Fibroblast of peridontal ligament (primary cell): ENCODE measurements at regions not wholly inside any gene's neighbourhood (a gene's known extent, or its start where the extent isn't known, plus 50 kb on each side); places are given as distances from the start of the nearest gene placed in this dataset.
A peak's percentile ranks its signal among the peaks of the same experiment; 100 is the strongest.
"Not testable (repeated sequence)": the region's sequence is repeated elsewhere in the genome, so short reads cannot be mapped to it uniquely, and the experiment has no call there.

Source experiments
- DNase-seq: peaks from one replicate; pipeline ENCODE4 v3.0.0-alpha.2; 2010; ENCODE audit errors: extremely low read depth

DNA sequence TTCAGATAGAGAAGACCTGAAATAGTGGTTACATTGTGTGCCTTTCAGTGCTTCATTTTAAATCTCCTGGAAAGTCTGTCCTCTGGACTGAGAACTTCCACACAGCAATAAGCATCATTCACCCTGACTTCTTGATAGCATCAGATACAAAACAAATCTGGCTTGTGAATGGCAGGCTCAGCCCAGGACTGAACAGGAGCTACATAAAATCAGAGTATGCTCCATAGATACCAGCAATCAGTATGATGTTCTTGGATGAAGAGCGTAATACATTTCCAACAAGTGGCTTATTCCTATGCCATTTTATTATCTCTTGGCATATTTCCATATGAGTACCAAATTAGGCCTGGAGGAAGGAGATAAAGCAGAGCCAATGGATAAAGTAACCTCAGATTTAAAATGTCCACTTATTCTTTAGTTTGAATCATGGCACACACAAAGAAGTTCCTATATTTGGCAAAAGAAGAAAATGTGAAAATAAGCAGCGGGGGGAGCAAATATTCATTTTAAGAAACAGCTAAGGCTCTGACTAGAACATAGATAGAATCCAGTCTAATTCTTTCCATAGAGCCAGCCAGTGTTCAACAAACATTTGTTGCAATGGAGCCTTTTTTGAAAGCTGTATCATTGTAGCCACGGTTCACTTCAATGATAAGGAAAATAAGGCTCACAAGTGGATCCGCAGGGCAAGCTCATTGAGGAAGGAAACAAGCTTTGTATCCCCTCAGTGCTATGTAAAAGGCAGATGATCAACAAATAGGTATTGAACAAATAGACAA is 230.8 kb upstream of the CHAC2 start:
- no peak for DNase-seq

DNA sequence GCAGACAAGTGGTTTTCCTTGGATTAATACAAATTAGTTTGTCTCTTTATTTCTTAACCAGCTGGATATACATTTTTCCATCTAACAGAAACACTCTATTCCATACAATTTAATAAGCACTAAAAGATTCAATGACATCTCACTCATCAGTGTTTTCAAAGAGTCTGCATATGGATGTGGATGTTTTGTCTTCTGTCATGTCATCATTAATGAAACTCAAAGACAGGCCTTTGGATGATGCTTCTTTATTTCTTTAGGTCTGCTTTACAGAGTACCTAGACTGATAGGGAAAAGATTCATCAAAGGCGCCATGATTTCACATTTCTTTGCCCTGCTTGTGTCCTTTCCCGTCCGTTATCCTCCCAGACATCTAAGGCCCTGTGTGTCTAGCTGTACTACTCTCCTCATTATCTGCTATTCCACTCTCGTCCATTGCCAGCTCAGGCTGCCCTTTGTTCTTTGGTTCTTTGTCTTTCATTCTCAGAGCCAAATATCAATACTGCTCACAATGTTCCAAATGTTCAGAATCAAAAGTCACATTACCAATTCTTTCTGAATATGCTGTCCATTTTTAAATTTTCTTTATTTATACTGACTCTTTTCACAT is 232.3 kb upstream of the CHAC2 start:
- DNase-seq, result no peak

DNA sequence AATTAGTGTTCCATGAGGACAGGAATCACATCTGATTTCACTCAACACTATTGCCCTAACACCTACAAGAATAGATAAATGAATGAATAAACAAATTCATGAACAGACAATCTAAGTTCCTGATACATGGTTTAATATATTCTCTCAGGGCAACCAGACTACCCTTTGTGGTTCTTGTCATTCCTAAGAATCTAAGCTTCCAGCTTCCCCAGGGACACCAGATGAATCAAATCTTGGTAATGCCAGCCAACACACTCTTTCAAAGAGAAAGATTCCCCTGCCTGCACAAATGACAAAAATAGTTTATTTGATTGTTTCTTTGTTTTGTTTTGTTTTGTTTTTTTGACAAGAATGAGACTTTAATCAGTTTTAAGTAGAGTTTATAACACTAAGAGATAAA is 237.5 kb upstream of the CHAC2 start:
- DNase-seq, result peak; percentile 17

DNA sequence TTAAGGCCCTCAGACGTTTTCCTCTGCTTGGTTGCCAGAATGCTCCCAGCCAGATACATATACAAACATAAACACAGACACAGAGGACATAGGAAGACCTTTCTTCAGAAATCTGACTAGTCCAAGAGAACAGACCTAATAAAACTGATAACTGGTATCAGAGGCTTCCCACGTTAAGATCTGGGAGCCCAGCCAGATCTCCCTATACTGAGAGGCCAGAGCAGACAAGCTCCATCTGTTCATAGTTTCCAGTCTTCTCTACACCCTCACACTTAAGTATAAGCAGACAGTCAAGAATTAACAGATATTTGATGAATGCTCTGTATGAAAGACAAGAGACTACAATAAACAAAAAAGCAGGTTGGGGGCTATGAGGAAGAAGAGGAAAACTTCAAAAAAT is 240.5 kb upstream of the CHAC2 start:
- DNase-seq, result no peak

DNA sequence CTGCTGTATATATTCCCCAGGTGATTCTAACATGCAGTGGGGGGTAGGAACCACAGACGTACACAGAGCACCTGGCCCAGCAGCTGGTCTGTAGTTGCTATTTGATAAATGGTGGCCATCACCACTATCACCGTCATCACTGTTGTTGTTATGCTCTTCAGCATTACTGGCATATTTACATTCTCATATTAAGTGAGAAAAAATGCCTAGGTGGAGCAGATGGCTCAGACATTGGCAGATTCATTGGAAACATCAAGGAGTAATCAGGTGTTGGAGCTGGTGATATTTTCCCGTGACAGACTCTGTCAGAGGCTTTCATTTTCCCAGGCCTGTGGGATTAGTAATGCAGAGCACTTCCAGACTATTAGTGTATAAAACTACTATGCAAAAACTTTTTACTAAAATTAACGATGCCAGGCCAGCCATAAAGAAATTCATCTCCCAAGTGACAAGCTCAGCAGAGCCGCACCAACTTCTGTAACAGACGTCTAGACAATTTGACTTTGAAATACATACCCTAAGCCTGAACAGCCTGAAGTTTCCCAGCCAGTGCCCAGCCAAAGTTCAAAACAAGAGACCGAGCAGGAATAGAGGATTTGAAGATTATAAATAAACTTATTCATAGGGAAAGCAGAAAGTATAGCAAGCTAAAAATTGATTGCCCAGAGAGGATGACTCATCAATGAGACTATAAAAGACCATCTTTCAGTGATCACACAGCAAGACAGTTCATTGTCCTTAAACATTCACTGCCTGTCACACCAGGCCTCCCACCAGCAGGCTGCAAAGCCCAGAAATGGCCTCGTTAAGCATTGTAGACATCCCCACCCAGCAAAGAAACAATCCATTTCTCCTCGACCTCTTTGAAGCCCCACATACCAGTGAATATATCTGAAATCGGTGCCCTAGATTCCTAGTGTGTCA is 247.4 kb upstream of the CHAC2 start:
- no peak for DNase-seq

DNA sequence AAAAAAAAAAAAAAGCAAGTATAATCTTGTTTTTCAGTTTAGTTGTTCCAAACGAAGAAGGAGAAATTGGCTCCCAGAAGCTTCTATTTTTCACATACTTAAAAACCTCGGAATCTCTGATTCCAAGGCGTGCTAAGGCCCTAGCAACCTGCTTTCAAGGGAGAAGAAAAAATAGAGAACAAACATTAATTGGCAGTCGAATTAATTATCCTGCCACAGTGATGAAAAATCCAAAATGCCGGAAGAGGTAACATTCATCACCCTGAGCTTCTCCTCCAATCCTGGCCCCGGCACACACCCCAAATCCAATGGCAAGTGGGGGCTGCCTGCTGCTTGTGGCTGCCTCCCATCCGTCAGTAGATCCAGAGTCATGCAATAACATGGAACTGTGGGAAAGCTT is 250.2 kb upstream of the CHAC2 start:
- no peak for DNase-seq

DNA sequence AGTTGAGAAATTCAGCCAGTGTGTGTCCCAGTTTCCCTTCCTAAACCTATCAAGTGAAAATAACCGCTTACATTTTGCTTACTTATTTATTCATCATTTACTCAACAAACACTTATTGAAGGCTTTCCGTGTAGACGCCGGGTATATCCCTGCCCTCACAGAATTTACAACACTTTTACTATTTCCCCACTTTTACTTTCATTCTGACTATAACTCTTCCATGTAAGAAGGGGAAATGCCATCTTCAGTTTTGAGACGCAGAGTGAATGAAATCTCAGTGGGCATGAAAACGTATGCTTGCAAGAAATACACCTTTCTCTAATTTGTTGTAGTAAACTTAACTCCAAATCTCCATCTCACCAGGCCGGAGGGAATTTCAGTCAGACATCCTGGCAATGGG is 251.0 kb upstream of the CHAC2 start:
- DNase-seq, result no peak

DNA sequence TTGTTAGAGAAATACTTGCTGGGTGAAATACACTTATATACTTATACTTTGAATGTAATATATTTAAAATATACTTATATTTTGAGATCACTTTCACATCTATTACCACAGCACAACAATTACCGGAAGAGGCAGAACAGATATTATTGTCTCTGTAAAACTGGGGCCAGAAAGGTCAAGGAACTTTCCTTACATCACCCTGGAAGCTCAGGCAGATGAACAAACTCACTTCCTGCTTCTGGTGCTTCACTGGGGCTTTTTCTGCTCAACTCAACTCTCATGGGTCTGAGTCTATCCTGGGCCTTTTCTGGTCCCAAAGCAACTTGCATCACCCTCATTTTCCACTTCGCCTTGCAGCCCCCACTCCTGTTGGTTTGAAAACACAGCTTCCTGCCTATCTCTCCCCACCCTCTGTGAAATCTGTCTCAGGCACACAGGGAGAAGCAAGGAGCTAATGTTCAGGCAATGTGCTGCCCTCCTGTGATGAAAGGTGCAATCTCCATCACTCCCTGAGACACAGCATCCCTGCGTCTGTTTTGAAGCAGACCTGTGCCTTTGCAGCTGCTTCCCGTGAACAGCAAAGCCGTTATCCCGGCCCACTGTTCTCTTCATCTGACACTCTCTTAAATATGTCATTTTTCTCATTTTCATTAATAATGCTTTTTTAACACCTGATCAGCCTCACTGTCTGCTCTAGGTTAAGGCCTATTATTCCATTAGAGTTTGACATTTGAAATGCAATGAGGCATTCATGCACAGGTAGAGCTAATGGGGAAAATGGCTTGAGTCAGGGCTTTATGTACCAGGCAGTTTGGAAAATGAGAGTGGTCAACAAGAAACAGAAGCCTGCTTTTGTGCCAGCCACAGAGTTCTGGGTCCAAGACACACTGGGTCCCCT is 251.9 kb upstream of the CHAC2 start:
- no peak for DNase-seq

DNA sequence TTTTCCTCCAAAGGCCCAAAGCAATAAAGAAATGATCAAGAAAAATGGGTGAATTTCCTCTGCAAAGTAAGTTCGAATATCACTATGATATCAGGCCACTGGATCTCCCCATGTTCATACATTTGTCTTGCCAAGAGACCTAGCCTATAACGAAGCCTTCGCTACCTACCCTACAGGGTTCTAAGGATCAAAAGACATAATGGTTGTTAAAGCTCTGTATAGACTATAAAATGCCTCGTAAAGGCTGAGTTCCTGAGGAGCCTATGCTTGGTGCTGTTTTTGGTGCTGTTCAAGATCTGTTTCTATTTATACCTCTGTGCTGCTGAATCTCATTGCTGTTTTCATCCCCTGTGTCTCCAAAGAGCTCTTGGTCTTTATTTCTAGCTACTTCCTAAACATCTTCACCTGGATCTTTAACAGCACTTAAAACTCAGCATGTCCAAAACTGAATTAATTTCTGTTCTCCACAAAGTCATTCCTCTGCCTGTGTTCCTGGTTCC is 254.4 kb upstream of the CHAC2 start:
- DNase-seq, result no peak

DNA sequence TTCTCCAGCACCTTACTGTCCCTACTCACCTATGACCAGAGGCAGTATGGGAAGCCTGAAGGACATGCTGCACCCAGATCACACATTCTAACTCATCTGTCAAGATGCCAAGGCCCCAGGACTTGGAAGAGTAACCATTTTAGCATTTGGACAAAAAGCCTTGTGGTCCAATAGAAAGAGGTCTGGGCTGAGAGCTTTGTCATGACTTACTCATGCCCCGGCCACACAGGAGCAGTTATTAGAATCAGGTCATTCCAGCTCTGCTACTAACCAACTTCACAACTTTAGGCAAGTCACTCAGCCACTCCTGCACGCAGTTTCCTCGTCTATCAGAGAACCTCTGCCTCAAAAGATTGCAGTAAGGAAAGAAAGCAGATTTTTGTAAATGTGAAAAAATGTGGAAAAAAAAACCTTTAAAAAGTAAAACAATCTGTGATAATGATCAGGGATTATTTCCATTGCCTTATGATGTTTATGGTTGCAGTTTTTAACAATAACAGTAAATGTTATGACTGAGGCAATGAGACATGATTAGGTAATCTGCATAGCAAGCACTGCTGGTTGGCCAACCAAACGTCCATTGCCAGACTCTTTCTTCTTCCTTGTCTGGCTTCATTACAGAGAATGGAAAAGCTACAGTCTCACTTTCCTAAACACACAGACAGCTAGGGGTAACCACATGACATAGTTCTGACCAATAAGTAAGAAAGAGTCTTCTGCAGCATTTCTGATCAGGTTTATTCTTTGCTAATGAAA is 255.4 kb upstream of the CHAC2 start:
- DNase-seq, result peak; percentile 21

DNA sequence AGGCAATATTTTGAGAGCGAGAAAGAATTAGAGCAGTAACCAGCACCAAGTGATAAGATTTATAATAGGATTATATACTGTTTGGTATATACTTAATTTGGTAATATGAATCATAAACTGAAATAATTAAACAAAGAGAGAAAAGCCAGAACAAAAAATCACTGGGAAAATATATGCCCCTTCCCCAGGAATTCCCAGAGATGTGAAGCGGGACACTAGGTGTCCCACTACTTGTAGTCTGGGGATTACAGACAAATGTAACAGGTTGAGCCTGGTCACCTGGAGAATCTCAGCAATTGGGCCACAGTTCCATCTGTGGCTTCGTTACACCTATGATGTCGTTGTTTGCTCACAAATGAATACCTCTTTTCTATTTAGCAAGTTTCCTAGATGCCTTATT is 256.1 kb upstream of the CHAC2 start:
- DNase-seq, result no peak

DNA sequence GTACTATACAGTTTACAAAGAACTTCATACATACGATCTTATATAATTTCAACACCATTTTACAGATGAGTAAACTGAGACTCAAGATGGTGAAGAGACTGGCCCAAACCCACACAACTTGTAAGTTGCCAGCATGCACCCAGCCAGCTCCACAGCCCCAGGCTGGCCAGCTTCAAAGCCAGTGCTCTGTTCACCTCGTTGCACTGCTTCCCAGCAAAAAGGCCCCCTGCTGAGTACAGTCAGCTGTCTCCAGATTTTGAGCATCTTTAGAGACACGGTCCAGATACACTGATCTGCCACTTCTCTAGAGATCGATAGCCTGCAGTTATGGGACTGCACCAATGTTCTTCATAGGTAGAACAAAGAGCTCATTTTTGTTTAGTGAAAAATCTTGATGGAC is 257.2 kb upstream of the CHAC2 start:
- DNase-seq, result no peak

DNA sequence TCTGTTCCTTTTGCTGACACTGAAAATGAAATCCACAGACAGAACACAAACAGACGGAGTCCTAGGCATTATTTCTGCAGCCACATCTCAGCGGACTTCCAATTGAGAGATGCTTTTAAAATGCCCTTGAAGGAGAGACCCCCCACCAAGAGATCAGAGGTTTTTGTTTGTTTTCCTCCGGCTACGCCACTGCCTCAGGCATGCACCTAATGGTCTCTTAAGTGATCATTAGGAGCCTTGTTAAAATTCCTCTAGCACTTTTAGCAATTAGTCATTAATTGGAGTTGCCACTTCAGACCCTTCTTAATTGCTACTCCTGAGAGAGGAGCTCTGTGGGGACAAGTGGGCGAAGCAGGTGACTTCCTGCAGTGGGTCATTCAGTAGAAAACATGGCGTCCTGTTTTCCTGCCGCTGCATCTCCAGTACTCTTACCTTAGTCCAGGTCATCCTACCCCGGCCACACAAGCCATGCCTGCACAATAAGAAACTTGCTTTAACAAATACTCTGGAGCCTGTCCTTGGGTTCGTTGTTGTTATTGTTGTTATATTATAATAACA is 257.7 kb upstream of the CHAC2 start:
- no peak for DNase-seq

DNA sequence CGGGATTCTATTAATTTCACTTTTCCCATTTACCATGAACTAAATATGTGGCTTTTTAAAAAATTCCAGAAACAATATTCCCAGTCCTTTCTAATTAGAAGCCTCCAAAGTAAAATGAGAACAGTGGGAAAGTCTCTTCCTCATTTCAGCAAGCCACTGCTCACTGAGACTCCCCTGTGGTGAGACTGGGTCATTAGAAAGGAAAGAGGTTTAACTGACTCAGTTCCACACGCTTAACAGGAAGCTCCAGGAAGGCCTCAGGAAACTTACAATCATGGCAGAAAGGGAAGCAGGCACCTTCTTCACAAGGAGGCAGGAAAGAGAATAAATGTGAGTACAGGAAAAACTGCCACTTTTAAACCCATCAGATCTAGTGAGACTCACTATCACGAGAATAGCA is 258.9 kb upstream of the CHAC2 start:
- DNase-seq, result no peak

DNA sequence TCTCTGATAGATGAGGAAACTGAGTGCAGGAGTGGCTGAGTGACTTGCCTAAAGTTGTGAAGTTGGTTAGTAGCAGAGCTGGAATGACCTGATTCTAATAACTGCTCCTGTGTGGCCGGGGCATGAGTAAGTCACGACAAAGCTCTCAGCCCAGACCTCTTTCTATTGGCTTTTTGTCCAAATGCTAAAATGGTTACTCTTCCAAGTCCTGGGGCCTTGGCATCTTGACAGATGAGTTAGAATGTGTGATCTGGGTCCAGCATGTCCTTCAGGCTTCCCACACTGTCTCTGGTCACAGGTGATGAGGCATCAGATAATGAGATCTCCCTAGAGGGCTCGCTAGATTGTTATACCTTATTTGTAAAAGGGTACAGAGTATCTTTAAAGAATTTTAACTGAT is 260.5 kb upstream of the CHAC2 start:
- not testable (repeated sequence) for DNase-seq

DNA sequence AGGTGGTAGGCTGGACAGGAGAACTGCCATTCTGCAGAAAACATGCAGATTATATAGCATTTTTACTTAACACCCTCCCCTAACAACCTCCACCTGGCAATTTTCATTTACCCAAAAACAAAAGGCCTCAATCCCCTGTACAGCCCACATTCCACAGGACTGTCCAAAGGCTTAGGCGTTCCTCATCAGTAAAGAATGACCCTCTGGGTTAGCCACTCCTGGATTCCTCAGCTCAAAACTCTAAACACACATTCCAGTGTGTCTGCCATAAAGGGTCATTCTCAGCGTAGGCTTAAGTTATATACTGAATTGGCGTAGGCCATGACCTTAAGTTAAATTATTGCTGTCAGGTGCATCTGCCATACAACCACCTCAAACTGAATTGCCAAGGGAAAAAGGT is 261.8 kb upstream of the CHAC2 start:
- no peak for DNase-seq

DNA sequence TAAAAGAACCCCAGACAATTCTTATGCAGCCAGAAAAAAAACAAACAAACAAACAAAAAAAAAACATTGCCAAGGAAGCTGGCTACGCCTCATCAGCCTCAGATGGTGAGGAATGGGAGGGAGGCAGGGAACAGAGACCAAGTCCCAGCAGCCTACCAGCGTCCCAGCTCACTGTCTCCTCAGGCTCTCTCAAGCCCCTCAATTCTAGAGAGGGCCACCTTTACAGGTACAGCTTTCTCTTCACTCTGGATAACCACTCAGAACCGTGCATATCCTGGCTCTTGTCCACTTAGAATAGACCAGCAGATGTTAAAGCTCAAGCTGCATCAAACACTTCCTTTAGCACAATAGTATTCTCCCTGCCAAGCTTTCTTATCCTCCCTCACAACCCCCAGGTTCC is 263.1 kb upstream of the CHAC2 start:
- no peak for DNase-seq

DNA sequence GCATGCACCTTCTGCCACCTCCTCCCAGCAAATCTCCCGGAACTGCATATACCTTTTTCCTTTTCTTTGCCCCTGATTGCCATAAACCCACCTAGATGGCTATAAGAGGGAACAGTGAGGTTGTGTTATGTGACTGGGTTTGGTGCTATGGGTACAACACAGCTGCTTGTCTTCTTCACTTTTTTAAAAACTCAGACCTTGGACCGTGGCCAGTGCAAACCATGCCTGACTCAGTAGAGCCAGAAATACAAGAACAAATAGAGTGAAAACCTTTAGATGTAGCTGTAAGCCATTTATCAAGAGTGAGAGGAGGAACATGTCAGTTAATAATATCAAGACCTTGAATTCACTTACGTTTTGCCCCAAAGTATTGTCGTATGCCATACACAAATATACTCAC is 267.4 kb upstream of the CHAC2 start:
- DNase-seq, result no peak

DNA sequence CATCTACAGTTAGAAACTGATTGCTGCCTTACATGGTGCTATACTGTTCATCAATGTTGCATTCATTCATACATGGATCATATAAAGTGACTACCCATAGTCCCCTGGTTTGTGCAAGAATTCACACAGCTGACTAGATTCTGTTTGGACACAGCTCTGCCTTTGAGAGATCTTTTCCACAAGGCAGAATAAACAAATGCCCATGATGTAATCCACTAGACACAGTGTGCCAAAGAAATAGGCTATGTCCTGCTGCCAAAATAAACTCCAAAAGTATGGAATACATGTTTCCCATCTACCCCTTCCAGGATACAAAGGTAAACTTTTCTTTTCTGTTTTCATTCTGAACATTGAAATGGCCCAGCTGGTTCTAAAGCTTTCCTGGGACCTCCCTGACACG is 269.4 kb upstream of the CHAC2 start:
- peak; percentile 88 for DNase-seq

DNA sequence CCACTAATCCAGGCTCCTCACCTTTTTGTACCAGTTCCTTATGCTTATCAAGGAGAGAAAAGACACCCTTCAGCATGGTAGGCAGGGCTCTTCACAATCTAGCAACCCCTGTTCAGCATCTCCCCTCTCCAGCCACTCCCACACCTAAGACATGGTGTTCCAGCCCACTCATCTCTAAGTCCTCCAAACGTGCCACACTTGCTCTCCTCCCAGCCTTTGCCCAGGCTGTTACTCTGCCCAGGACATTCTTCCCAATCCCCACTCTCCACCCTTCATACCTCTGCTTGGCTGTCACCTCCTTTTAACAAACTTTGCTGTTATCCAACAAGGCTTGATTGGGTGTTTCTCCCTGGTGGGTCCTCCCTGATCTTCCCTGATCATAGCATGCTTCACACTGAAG is 270.6 kb upstream of the CHAC2 start:
- DNase-seq, result no peak
